ENCODE measurements at regions not wholly inside any gene's neighbourhood (a gene's known extent, or its start where the extent isn't known, plus 50 kb on each side); places are given as distances from the start of the nearest gene placed in this dataset.

DNA sequence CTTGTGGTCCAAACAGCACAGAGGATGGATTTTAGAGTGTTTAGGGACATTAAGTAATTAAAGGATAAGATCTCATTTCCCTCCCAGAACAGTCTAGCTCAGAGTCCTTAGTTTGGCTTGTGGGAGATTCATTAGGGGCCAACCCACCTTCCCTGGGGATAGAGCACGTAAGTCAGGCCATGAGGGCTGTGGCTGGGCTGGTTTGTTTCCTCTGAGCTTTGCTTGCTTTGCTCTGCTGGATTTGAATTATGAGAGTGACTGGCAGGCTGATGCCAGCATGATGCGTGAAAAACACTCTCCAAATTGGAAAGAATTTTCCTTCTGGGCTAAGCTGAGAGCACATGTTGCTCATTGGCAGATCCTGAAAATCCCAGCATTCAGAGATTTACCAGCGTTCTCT, 84.7 kb upstream of the HEPHL1 start:
- TF ChIP-seq ZNF423 (tag by site-specific recombination; IDR thresholded peaks at IDR 0.05) = no peak
- TF ChIP-seq YY1 (tag by site-specific recombination; IDR thresholded peaks at IDR 0.05) = no peak

All from HEK293 (cell line).